ENCODE measurements at regions not wholly inside any gene's neighbourhood (a gene's known extent, or its start where the extent isn't known, plus 50 kb on each side); places are given as distances from the start of the nearest gene placed in this dataset.

GRCh38 chr12:94892544-94893267, 110.8 kb downstream of the NDUFA12 start:
- Histone ChIP-seq H3K79me2 (no peaks in the 10 kb centered on the region), H3K27me3 (ENCODE audit: control insufficient read depth, insufficient read depth, low read length) (no peaks in the 10 kb centered on the region), H3K9ac (no peak overlapping the region), H3K4me3 (ENCODE audit: low read depth, low read length) (no peak overlapping the region), H3K36me3 (ENCODE audit: control insufficient read depth, insufficient read depth, low read length) (no peaks in the 10 kb centered on the region), H3K27ac (no peak overlapping the region), H3K4me1 (no peaks in the 10 kb centered on the region), H3K4me2 (ENCODE audit: low read length) (no peak overlapping the region), H3K9me3 (ENCODE audit: control insufficient read depth, low read length) (no peaks in the 10 kb centered on the region), H2AFZ (no peak overlapping the region)
- no peak for TF ChIP-seq CTCF (IDR thresholded peaks at IDR 0.05)

GRCh38 chr12:94889445-94890210, 113.9 kb downstream of the NDUFA12 start:
- no peak overlapping the region for H3K27ac ChIP-seq
- H3K4me1 ChIP-seq = no peaks in the 10 kb centered on the region
- H3K4me3 ChIP-seq (ENCODE audit: low read depth, low read length) = no peak overlapping the region
- H3K9ac ChIP-seq = no peak overlapping the region
- no peaks in the 10 kb centered on the region for H3K36me3 ChIP-seq (ENCODE audit: control insufficient read depth, insufficient read depth, low read length)
- no peaks in the 10 kb centered on the region for H3K79me2 ChIP-seq
- no peak overlapping the region for H2AFZ ChIP-seq
- TF ChIP-seq CTCF (IDR thresholded peaks at IDR 0.05) = no peak
- H3K9me3 ChIP-seq (ENCODE audit: control insufficient read depth, low read length) = no peaks in the 10 kb centered on the region
- no peaks in the 10 kb centered on the region for H3K27me3 ChIP-seq (ENCODE audit: control insufficient read depth, insufficient read depth, low read length)
- no peak overlapping the region for H3K4me2 ChIP-seq (ENCODE audit: low read length)

GRCh38 chr12:94879542-94879941, 124.0 kb downstream of the NDUFA12 start:
- H3K79me2 ChIP-seq = no peaks in the 10 kb centered on the region
- no peaks in the 10 kb centered on the region for H3K9me3 ChIP-seq (ENCODE audit: control insufficient read depth, low read length)
- H3K9ac ChIP-seq = no peak overlapping the region
- no peaks in the 10 kb centered on the region for H3K36me3 ChIP-seq (ENCODE audit: control insufficient read depth, insufficient read depth, low read length)
- H3K4me1 ChIP-seq = peaks cover 5% of the 10 kb centered on the region
- no peak overlapping the region for H3K4me2 ChIP-seq (ENCODE audit: low read length)
- no peak overlapping the region for H3K4me3 ChIP-seq (ENCODE audit: low read depth, low read length)
- H2AFZ ChIP-seq = no peak overlapping the region
- no peak overlapping the region for H3K27ac ChIP-seq
- TF ChIP-seq CTCF (IDR thresholded peaks at IDR 0.05) = no peak
- H3K27me3 ChIP-seq (ENCODE audit: control insufficient read depth, insufficient read depth, low read length) = no peaks in the 10 kb centered on the region

GRCh38 chr12:94875525-94875924, 128.0 kb downstream of the NDUFA12 start:
- Histone ChIP-seq H3K4me2 (ENCODE audit: low read length) (peak overlapping the region; percentile 28), H2AFZ (peak overlapping the region; percentile 98), H3K9me3 (ENCODE audit: control insufficient read depth, low read length) (no peaks in the 10 kb centered on the region), H3K36me3 (ENCODE audit: control insufficient read depth, insufficient read depth, low read length) (no peaks in the 10 kb centered on the region), H3K4me1 (peaks cover 25% of the 10 kb centered on the region), H3K79me2 (peaks cover 11% of the 10 kb centered on the region), H3K27me3 (ENCODE audit: control insufficient read depth, insufficient read depth, low read length) (no peaks in the 10 kb centered on the region), H3K27ac (peak overlapping the region; percentile 53), H3K4me3 (ENCODE audit: low read depth, low read length) (no peak overlapping the region), H3K9ac (no peak overlapping the region)
- TF ChIP-seq CTCF (IDR thresholded peaks at IDR 0.05) = peak; percentile 46
